ENCODE measurements at regions not wholly inside any gene's neighbourhood (a gene's known extent, or its start where the extent isn't known, plus 50 kb on each side); places are given as distances from the start of the nearest gene placed in this dataset.

GRCh38 chr2:62284980-62285379 lies 89.1 kb downstream of the B3GNT2 start:
- TF ChIP-seq CTCF (IDR thresholded peaks at IDR 0.05) (no peak), POLR2A (IDR thresholded peaks at IDR 0.05) (no peak)

Data from tibial nerve (tissue), 3 donors.